Adrenal gland (tissue), 5 donors: ENCODE measurements at regions not wholly inside any gene's neighbourhood (a gene's known extent, or its start where the extent isn't known, plus 50 kb on each side); places are given as distances from the start of the nearest gene placed in this dataset.

Source experiments
- POLR2A ChIP-seq, 2 donors: fragments of 450-650 bp; IDR thresholded peaks; one replicate each; pipeline ENCODE4 v1.6.1; 2017; ENCODE audit warnings: antibody characterized with exemption in 2 of 2, mild to moderate bottlenecking in 2 of 2, moderate library complexity in 1 of 2
- TF ChIP-seq, protein P1 (sequence below), 6 experiments: fragments of 450-650 bp in 4 of 6; fragments of 200-600 bp in 2 of 6; sonication (generic) in 1 of 6; IDR thresholded peaks; 1 replicate in 5 of 6; 2 replicates in 1 of 6; pipeline versions ENCODE4 v1.5.1 to v1.8.0; 2016 to 2021; ENCODE audit warnings: antibody characterized with exemption in 6 of 6, mild to moderate bottlenecking in 2 of 6, moderate library complexity in 1 of 6
- donor health status: DM: no; HTN: no; CAD: no.

DNA sequence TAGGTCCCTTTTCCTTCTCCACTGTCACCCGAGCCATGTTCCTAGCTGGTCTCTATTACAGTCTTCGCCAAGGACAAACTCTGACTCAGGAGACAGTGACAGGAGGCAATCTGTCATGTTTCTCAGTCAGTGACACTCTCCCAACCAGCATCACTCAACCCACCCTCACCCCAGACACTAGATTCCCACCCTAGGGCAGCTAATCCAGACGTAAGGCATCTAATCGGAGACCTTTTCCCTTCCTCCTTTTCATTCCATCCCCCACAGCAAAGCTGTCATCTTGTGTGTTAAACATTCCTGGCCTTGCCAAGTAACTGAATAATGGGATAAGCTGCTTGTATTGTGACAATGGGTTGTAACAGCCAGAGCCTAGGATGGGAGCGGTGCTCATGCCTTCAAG lies 95.2 kb downstream of the SNX18 start:
- TF ChIP-seq, protein P1, sequence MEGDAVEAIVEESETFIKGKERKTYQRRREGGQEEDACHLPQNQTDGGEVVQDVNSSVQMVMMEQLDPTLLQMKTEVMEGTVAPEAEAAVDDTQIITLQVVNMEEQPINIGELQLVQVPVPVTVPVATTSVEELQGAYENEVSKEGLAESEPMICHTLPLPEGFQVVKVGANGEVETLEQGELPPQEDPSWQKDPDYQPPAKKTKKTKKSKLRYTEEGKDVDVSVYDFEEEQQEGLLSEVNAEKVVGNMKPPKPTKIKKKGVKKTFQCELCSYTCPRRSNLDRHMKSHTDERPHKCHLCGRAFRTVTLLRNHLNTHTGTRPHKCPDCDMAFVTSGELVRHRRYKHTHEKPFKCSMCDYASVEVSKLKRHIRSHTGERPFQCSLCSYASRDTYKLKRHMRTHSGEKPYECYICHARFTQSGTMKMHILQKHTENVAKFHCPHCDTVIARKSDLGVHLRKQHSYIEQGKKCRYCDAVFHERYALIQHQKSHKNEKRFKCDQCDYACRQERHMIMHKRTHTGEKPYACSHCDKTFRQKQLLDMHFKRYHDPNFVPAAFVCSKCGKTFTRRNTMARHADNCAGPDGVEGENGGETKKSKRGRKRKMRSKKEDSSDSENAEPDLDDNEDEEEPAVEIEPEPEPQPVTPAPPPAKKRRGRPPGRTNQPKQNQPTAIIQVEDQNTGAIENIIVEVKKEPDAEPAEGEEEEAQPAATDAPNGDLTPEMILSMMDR (IDR thresholded peaks at IDR 0.05): no peak
- TF ChIP-seq POLR2A (IDR thresholded peaks at IDR 0.05): no peak
